ENCODE measurements at regions not wholly inside any gene's neighbourhood (a gene's known extent, or its start where the extent isn't known, plus 50 kb on each side); places are given as distances from the start of the nearest gene placed in this dataset.
"Not testable (repeated sequence)": the region's sequence is repeated elsewhere in the genome, so short reads cannot be mapped to it uniquely, and the experiment has no call there.

- no peaks in the 10 kb centered on the region for H3K4me1 ChIP-seq (ENCODE audit: insufficient read depth, poor library complexity, severe bottlenecking)
- no peaks in the 10 kb centered on the region for H3K9me3 ChIP-seq (ENCODE audit: severe bottlenecking)
- TF ChIP-seq, protein P1, sequence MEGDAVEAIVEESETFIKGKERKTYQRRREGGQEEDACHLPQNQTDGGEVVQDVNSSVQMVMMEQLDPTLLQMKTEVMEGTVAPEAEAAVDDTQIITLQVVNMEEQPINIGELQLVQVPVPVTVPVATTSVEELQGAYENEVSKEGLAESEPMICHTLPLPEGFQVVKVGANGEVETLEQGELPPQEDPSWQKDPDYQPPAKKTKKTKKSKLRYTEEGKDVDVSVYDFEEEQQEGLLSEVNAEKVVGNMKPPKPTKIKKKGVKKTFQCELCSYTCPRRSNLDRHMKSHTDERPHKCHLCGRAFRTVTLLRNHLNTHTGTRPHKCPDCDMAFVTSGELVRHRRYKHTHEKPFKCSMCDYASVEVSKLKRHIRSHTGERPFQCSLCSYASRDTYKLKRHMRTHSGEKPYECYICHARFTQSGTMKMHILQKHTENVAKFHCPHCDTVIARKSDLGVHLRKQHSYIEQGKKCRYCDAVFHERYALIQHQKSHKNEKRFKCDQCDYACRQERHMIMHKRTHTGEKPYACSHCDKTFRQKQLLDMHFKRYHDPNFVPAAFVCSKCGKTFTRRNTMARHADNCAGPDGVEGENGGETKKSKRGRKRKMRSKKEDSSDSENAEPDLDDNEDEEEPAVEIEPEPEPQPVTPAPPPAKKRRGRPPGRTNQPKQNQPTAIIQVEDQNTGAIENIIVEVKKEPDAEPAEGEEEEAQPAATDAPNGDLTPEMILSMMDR (IDR thresholded peaks at IDR 0.05; ENCODE audit: poor library complexity, severe bottlenecking) = no peak
- DNase-seq (ENCODE audit: low spot score) (no peak), ATAC-seq (ENCODE audit: low read depth) (no peak)
- H3K4me3 ChIP-seq (ENCODE audit: severe bottlenecking) = no peak overlapping the region
- no peaks in the 10 kb centered on the region for H3K36me3 ChIP-seq (ENCODE audit: low read depth)
- H3K27me3 ChIP-seq (ENCODE audit: insufficient read depth, poor library complexity, severe bottlenecking) = no peaks in the 10 kb centered on the region
- no peak overlapping the region for H3K27ac ChIP-seq (ENCODE audit: poor library complexity, severe bottlenecking)
These were observed 121.8 kb downstream of the OXSM start for GRCh38 chr3:25911525-25912295.

GRCh38 chr3:25913179-25913578, 123.3 kb downstream of the OXSM start:
- Histone ChIP-seq H3K36me3 (ENCODE audit: low read depth) (no peaks in the 10 kb centered on the region), H3K27ac (ENCODE audit: poor library complexity, severe bottlenecking) (no peak overlapping the region), H3K9me3 (ENCODE audit: severe bottlenecking) (no peaks in the 10 kb centered on the region), H3K4me3 (ENCODE audit: severe bottlenecking) (no peak overlapping the region), H3K4me1 (ENCODE audit: insufficient read depth, poor library complexity, severe bottlenecking) (no peaks in the 10 kb centered on the region), H3K27me3 (ENCODE audit: insufficient read depth, poor library complexity, severe bottlenecking) (no peaks in the 10 kb centered on the region)
- DNase-seq (ENCODE audit: low spot score) (no peak), ATAC-seq (ENCODE audit: low read depth) (no peak)
- TF ChIP-seq, protein P1 (IDR thresholded peaks at IDR 0.05; ENCODE audit: poor library complexity, severe bottlenecking) = no peak

DNA sequence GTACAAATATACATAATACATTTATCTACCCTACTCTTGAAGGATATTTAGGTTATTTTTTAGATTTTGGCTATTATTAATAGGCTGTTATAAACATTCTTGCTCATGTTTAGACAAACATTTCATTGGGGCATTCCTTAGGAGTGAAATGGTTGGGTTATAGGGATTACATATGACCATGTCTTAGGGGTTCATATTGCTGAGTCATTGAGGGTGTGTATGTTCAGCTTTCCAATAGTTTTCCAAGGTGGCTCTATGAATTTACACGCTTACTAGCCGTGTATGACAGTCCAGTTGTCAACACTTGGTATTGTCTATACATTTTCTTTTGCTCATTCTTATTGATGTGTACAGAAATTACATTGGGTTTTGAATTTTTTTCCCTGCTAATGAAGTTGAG, 125.8 kb downstream of the OXSM start:
- Histone ChIP-seq H3K36me3 (ENCODE audit: low read depth) (no peaks in the 10 kb centered on the region), H3K4me1 (ENCODE audit: insufficient read depth, poor library complexity, severe bottlenecking) (no peaks in the 10 kb centered on the region), H3K27me3 (ENCODE audit: insufficient read depth, poor library complexity, severe bottlenecking) (no peaks in the 10 kb centered on the region), H3K27ac (ENCODE audit: poor library complexity, severe bottlenecking) (no peak overlapping the region), H3K4me3 (ENCODE audit: severe bottlenecking) (no peak overlapping the region), H3K9me3 (ENCODE audit: severe bottlenecking) (no peaks in the 10 kb centered on the region)
- TF ChIP-seq, protein P1 (IDR thresholded peaks at IDR 0.05; ENCODE audit: poor library complexity, severe bottlenecking) = no peak
- ATAC-seq (ENCODE audit: low read depth) = no peak
- DNase-seq (ENCODE audit: low spot score) = no peak

DNA sequence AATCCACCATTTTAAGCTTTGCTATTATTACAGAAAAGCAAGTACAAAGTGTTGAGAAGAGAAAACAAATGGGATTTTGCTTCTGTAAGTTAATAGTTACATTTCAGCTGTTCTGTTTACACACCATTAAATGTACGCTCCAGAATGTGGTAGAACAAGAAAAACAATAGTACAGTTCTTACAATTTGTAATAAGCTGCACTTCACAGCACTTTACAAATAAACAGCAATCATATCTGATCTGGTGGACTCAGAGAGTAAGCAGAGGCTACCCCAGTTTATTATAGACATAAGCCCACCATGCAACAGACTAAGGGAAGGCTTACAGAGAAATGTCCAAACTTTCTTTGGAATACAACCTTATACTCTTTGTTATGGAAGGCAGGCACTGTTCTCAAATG, 126.4 kb downstream of the OXSM start:
- Histone ChIP-seq H3K4me1 (ENCODE audit: insufficient read depth, poor library complexity, severe bottlenecking) (no peaks in the 10 kb centered on the region), H3K36me3 (ENCODE audit: low read depth) (no peaks in the 10 kb centered on the region), H3K4me3 (ENCODE audit: severe bottlenecking) (no peak overlapping the region), H3K27ac (ENCODE audit: poor library complexity, severe bottlenecking) (no peak overlapping the region), H3K9me3 (ENCODE audit: severe bottlenecking) (no peaks in the 10 kb centered on the region), H3K27me3 (ENCODE audit: insufficient read depth, poor library complexity, severe bottlenecking) (no peaks in the 10 kb centered on the region)
- ATAC-seq (ENCODE audit: low read depth) = no peak
- TF ChIP-seq, protein P1 (IDR thresholded peaks at IDR 0.05; ENCODE audit: poor library complexity, severe bottlenecking) = no peak
- DNase-seq (ENCODE audit: low spot score) = no peak

DNA sequence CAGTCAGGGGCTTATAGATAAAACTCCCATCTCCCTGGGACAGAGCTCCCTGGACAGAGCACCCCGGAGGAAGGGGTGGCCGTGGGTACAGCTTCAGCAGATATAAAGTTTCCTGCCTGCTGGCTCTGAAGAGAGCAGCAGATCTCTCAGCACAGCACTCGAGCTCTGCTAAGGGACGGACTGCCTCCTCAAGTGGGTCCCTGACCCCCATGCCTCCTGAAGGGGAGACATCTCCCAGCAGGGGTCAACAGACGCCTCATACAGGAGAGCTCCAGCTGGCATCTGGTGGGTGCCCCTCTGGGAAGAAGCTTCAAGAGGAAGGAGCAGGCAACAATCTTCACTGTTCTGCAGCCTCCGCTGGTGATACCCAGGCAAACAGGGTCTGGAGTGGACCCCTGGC, 142.1 kb downstream of the OXSM start:
- not testable (repeated sequence) for H3K27me3 ChIP-seq (ENCODE audit: insufficient read depth, poor library complexity, severe bottlenecking); H3K9me3 ChIP-seq (ENCODE audit: severe bottlenecking); H3K4me3 ChIP-seq (ENCODE audit: severe bottlenecking); H3K4me1 ChIP-seq (ENCODE audit: insufficient read depth, poor library complexity, severe bottlenecking); H3K36me3 ChIP-seq (ENCODE audit: low read depth); H3K27ac ChIP-seq (ENCODE audit: poor library complexity, severe bottlenecking); DNase-seq (ENCODE audit: low spot score); ATAC-seq (ENCODE audit: low read depth)
